Suprapubic skin (tissue), 4 donors: ENCODE measurements at regions not wholly inside any gene's neighbourhood (a gene's known extent, or its start where the extent isn't known, plus 50 kb on each side); places are given as distances from the start of the nearest gene placed in this dataset.

Experiments used
- DNase-seq, 2 donors: peaks; one replicate each; pipeline ENCODE4 v3.0.0-alpha.2; 2019; ENCODE audit warnings: low spot score in 2 of 2
- H3K27ac ChIP-seq: fragments of 200-600 bp; sonication (generic); one replicate; pipeline ENCODE4 v1.5.1; 2019
- H3K27me3 ChIP-seq: fragments of 200-600 bp; sonication (generic); one replicate; pipeline ENCODE4 v1.5.1; 2019
- H3K36me3 ChIP-seq: fragments of 200-600 bp; sonication (generic); one replicate; pipeline ENCODE4 v1.5.1; 2019
- H3K4me1 ChIP-seq: fragments of 200-600 bp; sonication (generic); one replicate; pipeline ENCODE4 v1.5.1; 2019
- H3K4me3 ChIP-seq: fragments of 200-600 bp; sonication (generic); one replicate; pipeline ENCODE4 v1.5.1; 2019; ENCODE audit warnings: mild to moderate bottlenecking
- H3K9me3 ChIP-seq: fragments of 200-600 bp; sonication (generic); one replicate; pipeline ENCODE4 v1.5.1; 2019
- CTCF ChIP-seq, 2 donors: fragments of 200-600 bp in 1 of 2; fragments of 450-650 bp in 1 of 2; sonication (generic) in 1 of 2; IDR thresholded peaks; one replicate each; pipeline ENCODE4 v1.5.1; 2016 to 2019; ENCODE audit warnings: antibody characterized with exemption in 2 of 2, mild to moderate bottlenecking in 1 of 2, moderate library complexity in 1 of 2
- EP300 ChIP-seq: sonication (generic); formaldehyde crosslinking; IDR thresholded peaks from one replicate; pipeline ENCODE4 v1.6.1; 2017; ENCODE audit warnings: antibody characterized with exemption
- POLR2A ChIP-seq, 2 donors: fragments of 450-650 bp; IDR thresholded peaks; one replicate each; pipeline ENCODE4 v1.6.1; 2017; ENCODE audit warnings: antibody characterized with exemption in 2 of 2, mild to moderate bottlenecking in 2 of 2, moderate library complexity in 2 of 2
- POLR2AphosphoS5 ChIP-seq, 3 donors: sonication (generic); formaldehyde crosslinking; IDR thresholded peaks; one replicate each; pipeline ENCODE4 v1.6.1; 2017; ENCODE audit warnings: antibody characterized with exemption in 3 of 3
- WGBS: methylation state at CpG from one replicate; pipeline ENCODE4 v1.1.5; 2018; 5-methylcytosine and 5-hydroxymethylcytosine counted together

- no peaks in the 10 kb centered on the region for H3K9me3 ChIP-seq
- H3K27me3 ChIP-seq, result no peaks in the 10 kb centered on the region
- DNase-seq, result no peak
- no peaks in the 10 kb centered on the region for H3K4me1 ChIP-seq
- no peak overlapping the region for H3K4me3 ChIP-seq
- no peaks in the 10 kb centered on the region for H3K36me3 ChIP-seq
- 45% methylated on average over 1 of the region's 1 CpG for WGBS
- H3K27ac ChIP-seq, result no peak overlapping the region
- TF ChIP-seq CTCF (IDR thresholded peaks at IDR 0.05), result no peak
Measured at GRCh38 chr20:11323816-11324215, 593.9 kb upstream of the BTBD3 start.

DNA sequence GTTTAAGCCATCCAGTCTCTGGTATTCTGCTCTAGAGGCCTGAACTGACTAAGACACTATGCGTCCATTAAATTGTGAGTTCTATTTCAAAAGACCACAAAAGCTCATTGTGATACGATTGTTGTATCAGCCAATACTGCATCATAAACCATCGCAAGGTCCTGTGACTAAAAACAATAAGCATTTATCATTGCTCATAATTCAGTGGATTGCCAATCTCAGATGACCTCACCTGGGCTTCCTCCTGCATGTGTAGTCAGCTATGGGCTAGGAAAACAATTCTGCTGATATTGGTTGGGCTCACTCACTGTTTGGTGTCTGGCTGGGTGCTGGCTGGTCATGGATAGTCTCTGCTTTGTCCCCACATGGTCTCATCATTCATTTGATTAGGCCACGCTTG is 592.7 kb upstream of the BTBD3 start:
- H3K4me1 ChIP-seq, result no peaks in the 10 kb centered on the region
- TF ChIP-seq POLR2A (IDR thresholded peaks at IDR 0.05), result no peak
- TF ChIP-seq EP300, result no peak
- no peak for TF ChIP-seq POLR2AphosphoS5 (IDR thresholded peaks at IDR 0.05)
- TF ChIP-seq CTCF (IDR thresholded peaks at IDR 0.05), result no peak
- H3K9me3 ChIP-seq, result no peaks in the 10 kb centered on the region
- H3K27ac ChIP-seq, result no peak overlapping the region
- no peak overlapping the region for H3K4me3 ChIP-seq
- no peaks in the 10 kb centered on the region for H3K36me3 ChIP-seq
- no peak for DNase-seq
- WGBS, result 98% methylated on average over 4 of the region's 4 CpGs
- H3K27me3 ChIP-seq, result no peaks in the 10 kb centered on the region

GRCh38 chr20:11328839-11329238 is 588.9 kb upstream of the BTBD3 start:
- Histone ChIP-seq H3K27me3 (no peaks in the 10 kb centered on the region), H3K36me3 (no peaks in the 10 kb centered on the region), H3K27ac (no peak overlapping the region), H3K4me3 (no peak overlapping the region), H3K4me1 (peaks cover 8% of the 10 kb centered on the region), H3K9me3 (no peaks in the 10 kb centered on the region)
- TF ChIP-seq CTCF (IDR thresholded peaks at IDR 0.05) (no peak), POLR2AphosphoS5 (IDR thresholded peaks at IDR 0.05) (no peak), POLR2A (IDR thresholded peaks at IDR 0.05) (no peak), EP300 (no peak)
- 50% methylated on average over 8 of the region's 8 CpGs for WGBS
- DNase-seq, result no peak

DNA sequence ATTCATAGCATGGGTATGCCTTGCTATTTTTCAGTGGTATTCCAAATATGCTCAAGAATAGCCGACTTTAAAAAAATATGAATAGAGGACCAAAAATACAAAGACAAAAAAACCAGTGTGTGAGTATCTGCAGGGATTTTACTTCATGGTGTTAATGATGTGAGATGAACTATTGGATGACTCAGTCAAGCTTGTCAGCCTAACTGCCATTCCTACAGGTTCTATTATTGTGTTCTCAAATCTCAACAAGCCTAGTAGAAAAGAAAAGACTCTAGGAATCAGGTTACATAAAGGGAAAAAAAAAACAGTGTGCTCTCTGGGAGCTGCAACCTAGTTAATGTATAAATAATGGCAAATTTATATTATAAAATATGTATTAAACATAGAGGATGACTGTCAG is 588.4 kb upstream of the BTBD3 start:
- peaks cover 8% of the 10 kb centered on the region for H3K4me1 ChIP-seq
- no peaks in the 10 kb centered on the region for H3K36me3 ChIP-seq
- no peaks in the 10 kb centered on the region for H3K27me3 ChIP-seq
- WGBS, result 74% methylated on average over 1 of the region's 1 CpG
- H3K9me3 ChIP-seq, result no peaks in the 10 kb centered on the region
- DNase-seq, result no peak
- H3K4me3 ChIP-seq, result no peak overlapping the region
- TF ChIP-seq CTCF (IDR thresholded peaks at IDR 0.05) (no peak), EP300 (no peak), POLR2A (IDR thresholded peaks at IDR 0.05) (no peak), POLR2AphosphoS5 (IDR thresholded peaks at IDR 0.05) (no peak)
- no peak overlapping the region for H3K27ac ChIP-seq

DNA sequence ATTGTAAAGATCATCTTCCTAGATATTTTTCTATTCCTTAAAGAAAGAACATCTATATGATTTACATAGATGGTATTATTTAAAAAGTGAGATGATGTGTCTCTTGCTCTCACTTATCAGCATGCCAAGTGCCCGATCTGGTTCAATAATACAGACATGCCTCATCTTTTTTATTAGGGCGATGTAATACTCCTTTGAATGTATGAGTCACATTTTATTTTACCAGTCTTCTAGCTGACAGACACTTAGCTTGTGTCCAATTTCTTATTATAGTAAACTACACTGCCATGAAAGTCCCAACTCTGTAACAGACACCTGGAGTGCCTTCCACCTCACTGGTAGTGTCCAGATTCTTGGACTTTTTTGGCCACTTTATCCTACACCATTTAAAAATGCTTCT is 586.6 kb upstream of the BTBD3 start:
- no peak overlapping the region for H3K27ac ChIP-seq
- TF ChIP-seq POLR2A (IDR thresholded peaks at IDR 0.05) (no peak), CTCF (IDR thresholded peaks at IDR 0.05) (no peak), EP300 (no peak), POLR2AphosphoS5 (IDR thresholded peaks at IDR 0.05) (no peak)
- no peaks in the 10 kb centered on the region for H3K36me3 ChIP-seq
- no peaks in the 10 kb centered on the region for H3K27me3 ChIP-seq
- H3K4me3 ChIP-seq, result no peak overlapping the region
- no peak for DNase-seq
- WGBS, result 61% methylated on average over 2 of the region's 2 CpGs
- H3K9me3 ChIP-seq, result no peaks in the 10 kb centered on the region
- H3K4me1 ChIP-seq, result peaks cover 21% of the 10 kb centered on the region
